ENCODE measurements at regions not wholly inside any gene's neighbourhood (a gene's known extent, or its start where the extent isn't known, plus 50 kb on each side); places are given as distances from the start of the nearest gene placed in this dataset.

- no peak for DNase-seq (ENCODE audit: low read depth)
Observed at GRCh38 chr14:22337521-22337920, 251.5 kb downstream of the DAD1 start.

- DNase-seq (ENCODE audit: low read depth): no peak
Observed at GRCh38 chr14:22336031-22336430, 253.0 kb downstream of the DAD1 start.

GRCh38 chr14:22334627-22335026 lies 254.4 kb downstream of the DAD1 start:
- no peak for DNase-seq (ENCODE audit: low read depth)

- no peak for DNase-seq (ENCODE audit: low read depth)
Observed at GRCh38 chr14:22334275-22334577, 254.8 kb downstream of the DAD1 start.

GRCh38 chr14:22333422-22334274 lies 255.4 kb downstream of the DAD1 start:
- no peak for DNase-seq (ENCODE audit: low read depth)

- no peak for DNase-seq (ENCODE audit: low read depth)
Observed at GRCh38 chr14:22332686-22333421, 256.2 kb downstream of the DAD1 start.

GRCh38 chr14:22329371-22329770 lies 259.7 kb downstream of the DAD1 start:
- no peak for DNase-seq (ENCODE audit: low read depth)

- no peak for DNase-seq (ENCODE audit: low read depth)
Observed at GRCh38 chr14:22325676-22326400, 263.2 kb downstream of the DAD1 start.

GRCh38 chr14:22320362-22320750 lies 268.7 kb downstream of the DAD1 start:
- DNase-seq (ENCODE audit: low read depth): no peak

GRCh38 chr14:22319526-22320361 lies 269.3 kb downstream of the DAD1 start:
- DNase-seq (ENCODE audit: low read depth): no peak

GRCh38 chr14:22318951-22319350 lies 270.1 kb downstream of the DAD1 start:
- no peak for DNase-seq (ENCODE audit: low read depth)

- DNase-seq (ENCODE audit: low read depth): no peak
Observed at GRCh38 chr14:22316473-22316872, 272.6 kb downstream of the DAD1 start.

GRCh38 chr14:22315336-22315735 lies 273.7 kb downstream of the DAD1 start:
- DNase-seq (ENCODE audit: low read depth): no peak

- no peak for DNase-seq (ENCODE audit: low read depth)
Observed at GRCh38 chr14:22314183-22314820, 274.7 kb downstream of the DAD1 start.

GRCh38 chr14:22313172-22313801 lies 275.7 kb downstream of the DAD1 start:
- DNase-seq (ENCODE audit: low read depth): no peak

- no peak for DNase-seq (ENCODE audit: low read depth)
Observed at GRCh38 chr14:22311636-22312035, 277.4 kb downstream of the DAD1 start.

- no peak for DNase-seq (ENCODE audit: low read depth)
Observed at GRCh38 chr14:22305607-22306006, 283.4 kb downstream of the DAD1 start.

- DNase-seq (ENCODE audit: low read depth): no peak
Observed at GRCh38 chr14:22304326-22304725, 284.7 kb downstream of the DAD1 start.

GRCh38 chr14:22303589-22304195 lies 285.3 kb downstream of the DAD1 start:
- DNase-seq (ENCODE audit: low read depth): no peak

GRCh38 chr14:22300646-22301045 lies 288.4 kb downstream of the DAD1 start:
- DNase-seq (ENCODE audit: low read depth): no peak

GRCh38 chr14:22297376-22297775 lies 291.6 kb downstream of the DAD1 start:
- no peak for DNase-seq (ENCODE audit: low read depth)

Data from CMK (cell line).